Osteoblast (primary cell): ENCODE measurements at regions not wholly inside any gene's neighbourhood (a gene's known extent, or its start where the extent isn't known, plus 50 kb on each side); places are given as distances from the start of the nearest gene placed in this dataset.

ENCODE experiments used
- DNase-seq: peaks from one replicate; pipeline ENCODE4 v3.0.0; 2011; ENCODE audit warnings: low spot score, mixed read lengths; ENCODE audit not compliant: insufficient read length; ENCODE audit errors: missing footprints
- H2AFZ ChIP-seq: 2 replicates; pipeline ENCODE4 v1.6.0; 2011; ENCODE audit warnings: mild to moderate bottlenecking, low read length
- H3K27ac ChIP-seq: 2 replicates; pipeline ENCODE4 v1.5.1; 2011; ENCODE audit warnings: mild to moderate bottlenecking, low read depth, low read length, moderate library complexity
- H3K27me3 ChIP-seq: 2 replicates; pipeline ENCODE4 v1.6.0; 2012; ENCODE audit warnings: mild to moderate bottlenecking, control low read depth, inconsistent platforms, low read length, moderate library complexity; ENCODE audit not compliant: insufficient read depth
- H3K36me3 ChIP-seq: 2 replicates; pipeline ENCODE4 v1.5.1; 2011; ENCODE audit warnings: mild to moderate bottlenecking, low read length, control low read depth, moderate library complexity; ENCODE audit not compliant: insufficient read depth
- H3K4me1 ChIP-seq: 2 replicates; pipeline ENCODE4 v1.5.1; 2011; ENCODE audit warnings: mild to moderate bottlenecking, low read length, control low read depth, moderate library complexity; ENCODE audit not compliant: insufficient read depth
- H3K4me2 ChIP-seq: 2 replicates; pipeline ENCODE4 v1.6.0; 2011; ENCODE audit warnings: mild to moderate bottlenecking, low read length; ENCODE audit not compliant: insufficient read depth
- H3K4me3 ChIP-seq: fragments of 200-600 bp; sonication (generic); 3 replicates; pipeline ENCODE4 v1.5.1; 2012; ENCODE audit warnings: mild to moderate bottlenecking, low read length, inconsistent platforms; ENCODE audit not compliant: insufficient read depth
- H3K79me2 ChIP-seq: 2 replicates; pipeline ENCODE4 v1.6.0; 2012; ENCODE audit warnings: mild to moderate bottlenecking, low read length, control low read depth, inconsistent platforms; ENCODE audit not compliant: insufficient read depth
- H3K9me3 ChIP-seq: 2 replicates; pipeline ENCODE4 v1.5.1; 2011; ENCODE audit warnings: low read depth, low read length, control low read depth
- H4K20me1 ChIP-seq: 2 replicates; pipeline ENCODE4 v1.6.0; 2012; ENCODE audit warnings: mild to moderate bottlenecking, low read length, control low read depth; ENCODE audit not compliant: insufficient read depth
- TF ChIP-seq, protein P1 (sequence below): IDR thresholded peaks from 2 replicates; pipeline ENCODE4 v1.5.1; 2011; ENCODE audit warnings: mild to moderate bottlenecking, low read depth, low read length, moderate library complexity; ENCODE audit errors: extremely low read depth

- Histone ChIP-seq H4K20me1 (no peaks in the 10 kb centered on the region), H3K4me2 (no peak overlapping the region), H3K27me3 (peaks cover 32% of the 10 kb centered on the region), H3K9me3 (no peaks in the 10 kb centered on the region), H3K27ac (no peak overlapping the region), H3K4me3 (no peak overlapping the region), H3K79me2 (no peaks in the 10 kb centered on the region), H3K36me3 (no peaks in the 10 kb centered on the region), H3K4me1 (peaks cover 5% of the 10 kb centered on the region), H2AFZ (no peak overlapping the region)
- TF ChIP-seq, protein P1, sequence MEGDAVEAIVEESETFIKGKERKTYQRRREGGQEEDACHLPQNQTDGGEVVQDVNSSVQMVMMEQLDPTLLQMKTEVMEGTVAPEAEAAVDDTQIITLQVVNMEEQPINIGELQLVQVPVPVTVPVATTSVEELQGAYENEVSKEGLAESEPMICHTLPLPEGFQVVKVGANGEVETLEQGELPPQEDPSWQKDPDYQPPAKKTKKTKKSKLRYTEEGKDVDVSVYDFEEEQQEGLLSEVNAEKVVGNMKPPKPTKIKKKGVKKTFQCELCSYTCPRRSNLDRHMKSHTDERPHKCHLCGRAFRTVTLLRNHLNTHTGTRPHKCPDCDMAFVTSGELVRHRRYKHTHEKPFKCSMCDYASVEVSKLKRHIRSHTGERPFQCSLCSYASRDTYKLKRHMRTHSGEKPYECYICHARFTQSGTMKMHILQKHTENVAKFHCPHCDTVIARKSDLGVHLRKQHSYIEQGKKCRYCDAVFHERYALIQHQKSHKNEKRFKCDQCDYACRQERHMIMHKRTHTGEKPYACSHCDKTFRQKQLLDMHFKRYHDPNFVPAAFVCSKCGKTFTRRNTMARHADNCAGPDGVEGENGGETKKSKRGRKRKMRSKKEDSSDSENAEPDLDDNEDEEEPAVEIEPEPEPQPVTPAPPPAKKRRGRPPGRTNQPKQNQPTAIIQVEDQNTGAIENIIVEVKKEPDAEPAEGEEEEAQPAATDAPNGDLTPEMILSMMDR: no peak
- DNase-seq: no peak
These were observed 78.4 kb upstream of the CTDP1 start for GRCh38 chr18:79601234-79601633.

DNA sequence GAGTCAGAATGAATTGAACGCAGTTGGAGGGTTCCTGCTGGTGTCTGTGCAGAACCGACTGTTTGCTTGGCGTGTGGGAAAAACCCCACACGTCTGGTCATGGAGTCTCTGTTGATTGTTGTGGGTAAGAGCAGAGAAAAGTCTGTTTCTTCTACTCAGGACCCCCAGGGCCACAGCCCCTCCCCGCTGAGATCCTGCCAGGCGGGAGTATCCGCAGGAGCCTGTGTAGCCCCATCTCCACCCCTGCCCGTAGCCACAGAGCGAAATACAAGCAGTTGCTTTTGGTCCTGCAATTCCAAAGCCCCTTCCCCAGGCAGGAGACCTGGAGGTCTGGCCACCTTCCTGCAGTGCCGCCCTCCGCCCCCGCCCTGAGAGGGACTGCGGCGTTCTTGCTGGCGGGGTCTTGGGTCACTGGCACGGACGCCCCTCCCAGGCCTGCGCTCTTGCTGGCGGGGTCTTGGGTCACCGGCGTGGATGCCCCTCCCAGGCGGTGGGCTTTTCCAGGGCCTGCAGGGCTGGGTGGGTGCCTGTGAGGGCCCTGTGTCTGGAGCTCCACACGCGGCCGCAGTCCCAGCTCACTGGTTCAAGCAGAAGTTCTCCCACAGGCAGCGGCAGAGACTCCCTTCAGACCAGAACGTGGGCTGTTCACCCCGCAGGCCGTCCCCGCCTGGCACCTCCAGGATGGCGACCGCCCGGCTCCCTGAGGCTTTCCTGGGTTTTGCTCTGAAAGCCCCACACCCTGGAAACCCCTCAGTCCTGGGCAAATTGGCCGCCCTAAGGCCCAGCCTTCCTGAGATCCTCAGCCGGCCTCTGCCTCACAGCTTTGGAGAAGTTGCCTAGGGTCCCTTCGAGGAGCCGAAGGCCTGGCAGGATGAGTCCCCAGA, 76.0 kb upstream of the CTDP1 start:
- no peaks in the 10 kb centered on the region for H3K79me2 ChIP-seq
- no peak overlapping the region for H3K4me2 ChIP-seq
- H3K4me1 ChIP-seq: peaks cover 5% of the 10 kb centered on the region
- no peaks in the 10 kb centered on the region for H3K36me3 ChIP-seq
- peak; percentile 58 for DNase-seq
- TF ChIP-seq, protein P1: no peak
- peaks cover 23% of the 10 kb centered on the region for H3K27me3 ChIP-seq
- H3K9me3 ChIP-seq: no peaks in the 10 kb centered on the region
- no peak overlapping the region for H3K4me3 ChIP-seq
- H3K27ac ChIP-seq: no peak overlapping the region
- H2AFZ ChIP-seq: no peak overlapping the region
- no peaks in the 10 kb centered on the region for H4K20me1 ChIP-seq

- Histone ChIP-seq H3K36me3 (no peaks in the 10 kb centered on the region), H3K27ac (no peak overlapping the region)
- TF ChIP-seq, protein P1: no peak
These were observed 75.2 kb upstream of the CTDP1 start for GRCh38 chr18:79604205-79604912.

More at GRCh38 chr18:79604205-79604912, 75.2 kb upstream of the CTDP1 start:
- Histone ChIP-seq H3K79me2 (no peaks in the 10 kb centered on the region), H3K4me3 (no peak overlapping the region), H3K9me3 (no peaks in the 10 kb centered on the region), H3K4me2 (no peak overlapping the region), H4K20me1 (no peaks in the 10 kb centered on the region), H3K27me3 (peaks cover 18% of the 10 kb centered on the region), H3K4me1 (no peaks in the 10 kb centered on the region), H2AFZ (no peak overlapping the region)
- peak; percentile 62 for DNase-seq
